ENCODE measurements at regions not wholly inside any gene's neighbourhood (a gene's known extent, or its start where the extent isn't known, plus 50 kb on each side); places are given as distances from the start of the nearest gene placed in this dataset.

DNA sequence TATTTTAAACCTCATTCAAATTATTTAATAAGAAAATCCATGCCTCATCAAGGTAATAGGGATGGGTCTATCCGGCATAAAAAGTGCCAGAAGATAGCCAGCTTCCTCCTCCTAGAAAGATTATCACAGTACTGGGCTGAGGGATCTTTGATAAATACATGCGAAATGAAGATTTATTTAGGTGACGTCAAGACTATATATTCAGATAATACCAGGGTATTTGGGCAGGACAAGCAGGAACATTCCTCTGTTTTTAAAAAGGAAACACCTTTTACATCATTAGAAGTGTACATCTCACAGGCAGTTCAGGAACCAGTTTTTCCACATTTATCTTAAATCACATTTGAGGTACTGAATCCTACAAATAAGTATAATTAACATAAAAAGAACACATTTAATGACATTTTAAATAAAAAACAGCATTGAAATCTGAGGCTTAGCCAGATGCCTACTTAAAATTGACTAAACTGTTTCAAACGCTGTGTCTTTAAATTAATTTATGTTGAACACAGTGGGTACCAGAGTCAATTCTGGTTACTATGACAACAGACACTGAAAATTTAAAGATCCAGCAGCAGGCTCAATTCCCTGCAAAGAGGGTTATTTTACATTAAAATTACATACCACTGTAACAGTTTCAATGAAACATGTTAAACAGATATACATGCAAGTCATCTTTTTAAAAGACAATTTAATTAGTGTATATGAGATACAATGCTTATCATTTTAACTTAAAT lies 124.7 kb upstream of the SLCO6A1 start:
- no peak overlapping the region for H3K27ac ChIP-seq (ENCODE audit: low read length)

DNA sequence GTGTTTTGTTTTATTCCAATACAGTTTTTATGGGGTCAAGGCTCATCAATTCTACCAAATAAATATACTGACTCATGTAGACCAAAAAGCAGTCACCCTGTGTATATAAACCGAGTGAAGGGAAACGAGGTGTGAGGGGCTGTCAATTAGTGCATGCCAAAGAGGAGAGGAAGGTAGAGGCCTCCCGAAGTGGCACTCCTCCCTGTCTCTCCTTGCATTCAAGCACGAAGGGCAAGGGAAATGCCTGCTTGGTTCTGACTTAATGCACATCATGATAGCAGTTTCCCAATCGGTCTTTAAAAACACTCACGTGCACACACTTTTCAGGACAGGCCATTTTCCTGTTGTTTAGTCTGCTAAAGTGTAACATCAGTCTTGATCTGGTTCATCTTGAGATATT lies 125.6 kb upstream of the SLCO6A1 start:
- Histone ChIP-seq H3K27ac (ENCODE audit: low read length) (no peak overlapping the region), H3K4me1 (ENCODE audit: low read length) (no peaks in the 10 kb centered on the region), H3K79me2 (ENCODE audit: low read length) (no peaks in the 10 kb centered on the region), H4K20me1 (ENCODE audit: insufficient read depth, low read length) (no peaks in the 10 kb centered on the region), H3K36me3 (replicated peaks; ENCODE audit: insufficient read depth, low read length) (no peaks in the 10 kb centered on the region), H3K9me3 (replicated peaks; ENCODE audit: insufficient read depth, low read length) (no peaks in the 10 kb centered on the region), H2AFZ (ENCODE audit: low read length) (no peak overlapping the region), H3K27me3 (replicated peaks; ENCODE audit: insufficient read depth, low read length) (no peaks in the 10 kb centered on the region), H3K9me2 (replicated peaks; ENCODE audit: insufficient read depth, low read length) (no peaks in the 10 kb centered on the region), H3K4me2 (ENCODE audit: low read depth, low read length) (no peak overlapping the region), H3K4me3 (ENCODE audit: low read length) (no peak overlapping the region), H3F3A (ENCODE audit: insufficient read depth, low read length) (no peaks in the 10 kb centered on the region), H3K9ac (ENCODE audit: low read length) (no peak overlapping the region)
- TF ChIP-seq EZH2phosphoT487 (IDR thresholded peaks at IDR 0.05; ENCODE audit: low read length) = no peak
- no peak for TF ChIP-seq EZH2 (optimal IDR thresholded peaks at IDR 0.05; ENCODE audit: low read depth, low read length)
- TF ChIP-seq, protein P1, sequence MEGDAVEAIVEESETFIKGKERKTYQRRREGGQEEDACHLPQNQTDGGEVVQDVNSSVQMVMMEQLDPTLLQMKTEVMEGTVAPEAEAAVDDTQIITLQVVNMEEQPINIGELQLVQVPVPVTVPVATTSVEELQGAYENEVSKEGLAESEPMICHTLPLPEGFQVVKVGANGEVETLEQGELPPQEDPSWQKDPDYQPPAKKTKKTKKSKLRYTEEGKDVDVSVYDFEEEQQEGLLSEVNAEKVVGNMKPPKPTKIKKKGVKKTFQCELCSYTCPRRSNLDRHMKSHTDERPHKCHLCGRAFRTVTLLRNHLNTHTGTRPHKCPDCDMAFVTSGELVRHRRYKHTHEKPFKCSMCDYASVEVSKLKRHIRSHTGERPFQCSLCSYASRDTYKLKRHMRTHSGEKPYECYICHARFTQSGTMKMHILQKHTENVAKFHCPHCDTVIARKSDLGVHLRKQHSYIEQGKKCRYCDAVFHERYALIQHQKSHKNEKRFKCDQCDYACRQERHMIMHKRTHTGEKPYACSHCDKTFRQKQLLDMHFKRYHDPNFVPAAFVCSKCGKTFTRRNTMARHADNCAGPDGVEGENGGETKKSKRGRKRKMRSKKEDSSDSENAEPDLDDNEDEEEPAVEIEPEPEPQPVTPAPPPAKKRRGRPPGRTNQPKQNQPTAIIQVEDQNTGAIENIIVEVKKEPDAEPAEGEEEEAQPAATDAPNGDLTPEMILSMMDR (IDR thresholded peaks at IDR 0.05; ENCODE audit: low read length) = no peak
- no peak for DNase-seq

More for the DNA sequence above, 124.7 kb upstream of the SLCO6A1 start:
- Histone ChIP-seq H3K27me3 (replicated peaks; ENCODE audit: insufficient read depth, low read length) (no peaks in the 10 kb centered on the region), H3K9me3 (replicated peaks; ENCODE audit: insufficient read depth, low read length) (no peaks in the 10 kb centered on the region), H3K4me1 (ENCODE audit: low read length) (no peaks in the 10 kb centered on the region), H3F3A (ENCODE audit: insufficient read depth, low read length) (no peaks in the 10 kb centered on the region), H3K9me2 (replicated peaks; ENCODE audit: insufficient read depth, low read length) (no peaks in the 10 kb centered on the region), H3K4me3 (ENCODE audit: low read length) (no peak overlapping the region), H3K36me3 (replicated peaks; ENCODE audit: insufficient read depth, low read length) (no peaks in the 10 kb centered on the region), H4K20me1 (ENCODE audit: insufficient read depth, low read length) (no peaks in the 10 kb centered on the region), H3K9ac (ENCODE audit: low read length) (no peak overlapping the region), H3K79me2 (ENCODE audit: low read length) (no peaks in the 10 kb centered on the region), H2AFZ (ENCODE audit: low read length) (no peak overlapping the region), H3K4me2 (ENCODE audit: low read depth, low read length) (no peak overlapping the region)
- TF ChIP-seq EZH2phosphoT487 (IDR thresholded peaks at IDR 0.05; ENCODE audit: low read length) = no peak
- TF ChIP-seq EZH2 (optimal IDR thresholded peaks at IDR 0.05; ENCODE audit: low read depth, low read length) = no peak
- TF ChIP-seq, protein P1 (IDR thresholded peaks at IDR 0.05; ENCODE audit: low read length) = no peak
- DNase-seq = no peak

DNA sequence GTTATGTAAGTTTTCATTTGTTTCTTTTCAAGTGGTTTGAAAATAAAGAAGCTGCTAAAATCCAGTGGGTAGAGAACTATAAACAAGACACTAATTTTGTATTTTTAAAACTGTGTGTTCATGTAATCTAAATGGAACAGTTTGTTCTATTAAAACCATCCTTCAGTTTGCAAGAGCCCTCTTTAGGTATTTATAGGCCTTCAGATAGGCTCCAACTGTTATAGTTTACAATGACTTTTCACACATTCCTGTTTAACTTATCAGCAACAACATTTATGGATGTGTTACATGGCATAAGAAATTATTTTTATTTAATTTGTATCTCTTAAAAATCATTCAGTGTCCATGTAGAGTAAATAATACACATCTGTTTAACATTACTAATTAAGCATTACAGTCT lies 126.7 kb upstream of the SLCO6A1 start:
- H2AFZ ChIP-seq (ENCODE audit: low read length) = no peak overlapping the region
- no peaks in the 10 kb centered on the region for H3F3A ChIP-seq (ENCODE audit: insufficient read depth, low read length)
- no peaks in the 10 kb centered on the region for H3K79me2 ChIP-seq (ENCODE audit: low read length)
- no peak for DNase-seq
- no peak overlapping the region for H3K4me2 ChIP-seq (ENCODE audit: low read depth, low read length)
- no peaks in the 10 kb centered on the region for H4K20me1 ChIP-seq (ENCODE audit: insufficient read depth, low read length)
- no peak overlapping the region for H3K9ac ChIP-seq (ENCODE audit: low read length)
- no peaks in the 10 kb centered on the region for H3K9me2 ChIP-seq (replicated peaks; ENCODE audit: insufficient read depth, low read length)
- TF ChIP-seq EZH2 (optimal IDR thresholded peaks at IDR 0.05; ENCODE audit: low read depth, low read length) (no peak), EZH2phosphoT487 (IDR thresholded peaks at IDR 0.05; ENCODE audit: low read length) (no peak)
- TF ChIP-seq, protein P1 (IDR thresholded peaks at IDR 0.05; ENCODE audit: low read length) = no peak
- no peak overlapping the region for H3K27ac ChIP-seq (ENCODE audit: low read length)
- no peaks in the 10 kb centered on the region for H3K27me3 ChIP-seq (replicated peaks; ENCODE audit: insufficient read depth, low read length)
- no peak overlapping the region for H3K4me3 ChIP-seq (ENCODE audit: low read length)
- no peaks in the 10 kb centered on the region for H3K9me3 ChIP-seq (replicated peaks; ENCODE audit: insufficient read depth, low read length)
- no peaks in the 10 kb centered on the region for H3K4me1 ChIP-seq (ENCODE audit: low read length)
- no peaks in the 10 kb centered on the region for H3K36me3 ChIP-seq (replicated peaks; ENCODE audit: insufficient read depth, low read length)

Data from MM.1S (cell line).